ENCODE measurements at regions not wholly inside any gene's neighbourhood (a gene's known extent, or its start where the extent isn't known, plus 50 kb on each side); places are given as distances from the start of the nearest gene placed in this dataset.
A peak's percentile ranks its signal among the peaks of the same experiment; 100 is the strongest.
"Not testable (repeated sequence)": the region's sequence is repeated elsewhere in the genome, so short reads cannot be mapped to it uniquely, and the experiment has no call there.

- DNase-seq (ENCODE audit: low read depth), result no peak
These were observed 91.6 kb upstream of the TANK start for GRCh38 chr2:161068670-161069069.

GRCh38 chr2:161070693-161071479 is 89.3 kb upstream of the TANK start:
- DNase-seq (ENCODE audit: low read depth), result no peak

GRCh38 chr2:161072436-161072835 is 87.8 kb upstream of the TANK start:
- not testable (repeated sequence) for DNase-seq (ENCODE audit: low read depth)

GRCh38 chr2:161075701-161076100 is 84.5 kb upstream of the TANK start:
- DNase-seq (ENCODE audit: low read depth), result no peak

DNA sequence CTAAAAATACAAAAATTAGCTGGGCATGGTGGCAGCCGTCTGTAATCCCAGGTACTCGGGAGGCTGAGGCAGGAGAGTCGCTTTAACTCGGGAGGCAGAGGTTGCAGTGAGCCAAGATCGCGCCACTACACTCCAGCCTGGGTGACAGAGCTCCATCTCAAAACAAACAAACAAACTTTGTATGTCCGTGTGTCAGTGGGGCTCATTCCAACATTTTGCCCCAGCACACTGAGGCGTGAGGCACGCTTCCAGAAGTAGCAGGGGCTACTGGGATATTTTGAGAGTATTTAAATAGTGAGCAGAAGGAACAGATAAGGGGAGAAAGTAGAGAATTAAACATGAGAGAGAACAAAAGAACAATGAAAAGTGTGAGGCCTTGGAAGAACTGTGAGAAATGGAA is 83.3 kb upstream of the TANK start:
- DNase-seq (ENCODE audit: low read depth), result no peak

DNA sequence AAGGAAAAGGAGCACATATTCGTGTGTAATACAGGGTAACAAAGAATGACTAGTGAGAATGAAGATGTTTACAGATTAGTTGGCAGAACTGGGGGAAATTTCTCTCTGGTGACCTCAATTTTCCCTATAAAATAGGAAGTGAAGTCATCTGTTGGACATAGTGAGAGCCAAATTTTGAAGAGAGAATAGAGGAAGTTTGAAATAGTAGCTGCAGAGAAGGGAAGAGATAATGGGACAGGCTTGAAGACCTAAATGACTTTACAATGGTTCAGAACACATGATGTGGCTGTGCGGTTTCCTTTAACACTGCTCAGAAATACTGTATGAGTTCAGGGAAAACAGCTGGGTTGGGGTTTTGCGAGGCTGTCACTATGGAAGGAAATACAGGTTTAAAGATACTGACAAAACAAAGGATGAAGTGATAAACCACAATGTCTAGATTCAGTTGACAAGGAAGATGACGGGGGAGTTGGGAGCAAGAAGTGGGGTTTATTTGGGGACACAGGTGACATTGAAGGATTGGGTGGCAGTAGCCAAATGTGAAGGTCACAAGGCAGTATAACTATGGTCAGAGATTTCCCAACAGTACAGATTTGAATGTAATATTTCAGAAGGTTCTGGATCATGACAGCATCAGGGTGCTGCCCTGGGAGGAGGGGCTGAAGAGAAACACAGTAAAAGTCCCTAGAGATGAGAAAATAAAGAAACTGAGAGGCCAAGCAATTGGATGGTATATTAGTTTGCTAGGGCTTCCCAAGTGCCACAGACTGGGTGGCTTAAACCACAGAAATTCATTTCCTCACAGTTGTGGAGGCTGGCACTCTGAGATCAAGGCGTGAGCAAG is 82.6 kb upstream of the TANK start:
- DNase-seq (ENCODE audit: low read depth), result peak; percentile 22

GRCh38 chr2:161078211-161078539 is 82.1 kb upstream of the TANK start:
- no peak for DNase-seq (ENCODE audit: low read depth)

GRCh38 chr2:161085149-161085548 is 75.1 kb upstream of the TANK start:
- DNase-seq (ENCODE audit: low read depth), result no peak

DNA sequence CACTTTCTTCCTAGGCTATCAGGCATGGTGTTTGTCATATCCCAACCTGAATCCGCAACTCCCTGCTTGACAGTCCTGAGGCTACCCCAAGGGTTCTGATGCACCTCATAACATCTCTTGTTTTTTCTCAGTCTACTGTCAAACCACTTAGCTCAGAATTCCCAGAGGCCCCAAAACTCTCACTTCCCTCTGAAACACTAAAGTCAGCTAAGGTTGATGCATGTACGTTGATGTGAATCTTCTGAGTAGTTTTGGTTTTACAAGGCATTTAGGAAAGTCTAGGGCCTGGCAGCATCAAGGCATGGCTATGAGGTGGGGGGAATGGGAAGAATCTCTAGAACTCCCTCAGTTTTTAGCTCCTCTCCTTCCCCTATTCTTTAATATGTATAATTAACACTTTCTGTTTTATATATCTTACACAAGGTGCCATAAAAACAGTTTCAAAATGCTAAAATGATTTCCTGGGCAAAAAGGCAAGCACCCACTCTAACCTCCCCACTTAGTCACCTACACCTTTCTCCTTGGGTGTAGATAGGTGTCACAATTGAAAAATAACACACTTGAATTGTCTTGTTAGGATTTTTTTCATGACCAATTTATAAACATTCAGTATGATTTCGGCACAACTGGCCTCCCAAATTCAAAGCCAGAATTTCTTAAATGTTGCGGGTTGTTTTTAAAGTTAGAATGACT is 71.4 kb upstream of the TANK start:
- DNase-seq (ENCODE audit: low read depth), result no peak

DNA sequence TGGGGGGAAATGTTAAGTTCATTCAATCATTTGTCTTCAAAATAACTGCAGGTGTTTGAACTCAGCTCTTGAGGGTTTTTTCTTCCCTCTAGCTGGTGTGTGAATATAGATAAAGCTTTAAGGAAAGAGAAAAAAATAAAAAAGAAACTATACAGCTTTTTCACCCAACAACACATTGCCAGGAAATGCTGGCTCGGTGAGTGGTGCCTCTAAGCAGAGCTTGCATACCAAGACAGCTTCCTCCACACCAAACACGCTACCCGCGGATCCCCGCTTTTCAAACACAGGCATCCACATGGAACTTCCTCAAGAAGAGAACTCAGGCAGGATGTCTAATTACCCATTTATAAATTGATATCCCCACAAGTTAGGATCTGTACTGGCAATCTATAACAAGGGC is 69.8 kb upstream of the TANK start:
- no peak for DNase-seq (ENCODE audit: low read depth)

GRCh38 chr2:161095314-161095713 is 64.9 kb upstream of the TANK start:
- DNase-seq (ENCODE audit: low read depth), result no peak

DNA sequence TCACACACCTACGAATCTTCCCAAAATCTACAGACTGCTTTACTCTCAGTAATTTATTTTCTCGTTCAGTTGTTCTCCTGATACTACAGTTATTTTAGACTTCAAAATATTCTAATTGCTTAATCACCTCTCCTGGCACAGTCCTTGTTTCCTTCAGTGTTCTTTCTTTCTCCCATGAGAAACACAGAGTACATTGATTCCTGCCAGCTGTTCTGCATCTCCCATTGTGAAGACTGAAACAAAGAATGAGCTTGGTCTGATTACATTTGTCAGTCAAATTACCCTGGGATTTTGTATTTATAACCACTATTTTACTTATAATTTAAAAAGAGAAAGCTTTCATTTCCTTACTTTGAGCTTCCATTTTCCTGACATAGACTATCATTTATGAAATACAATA is 63.9 kb upstream of the TANK start:
- no peak for DNase-seq (ENCODE audit: low read depth)

DNA sequence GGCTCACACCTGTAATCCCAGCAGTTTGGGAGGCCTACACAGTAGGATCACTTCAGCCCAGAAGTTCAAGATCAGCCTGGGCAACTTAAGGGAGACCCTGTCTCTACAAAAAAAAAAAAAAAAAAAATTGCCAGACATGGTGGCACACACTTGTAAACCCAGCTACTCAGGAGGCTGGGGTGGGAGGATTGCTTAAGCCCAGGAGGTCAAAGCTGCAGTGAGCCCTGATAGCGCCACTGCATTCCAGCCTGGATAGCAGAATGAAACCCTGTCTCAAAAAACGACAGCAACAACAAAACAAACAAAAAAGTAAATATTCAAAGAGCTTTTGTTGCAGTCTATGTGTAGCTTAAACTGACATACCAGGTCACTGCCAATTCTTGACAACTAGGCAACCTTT is 63.1 kb upstream of the TANK start:
- DNase-seq (ENCODE audit: low read depth), result no peak

GRCh38 chr2:161100211-161100895 is 59.9 kb upstream of the TANK start:
- DNase-seq (ENCODE audit: low read depth), result no peak

DNA sequence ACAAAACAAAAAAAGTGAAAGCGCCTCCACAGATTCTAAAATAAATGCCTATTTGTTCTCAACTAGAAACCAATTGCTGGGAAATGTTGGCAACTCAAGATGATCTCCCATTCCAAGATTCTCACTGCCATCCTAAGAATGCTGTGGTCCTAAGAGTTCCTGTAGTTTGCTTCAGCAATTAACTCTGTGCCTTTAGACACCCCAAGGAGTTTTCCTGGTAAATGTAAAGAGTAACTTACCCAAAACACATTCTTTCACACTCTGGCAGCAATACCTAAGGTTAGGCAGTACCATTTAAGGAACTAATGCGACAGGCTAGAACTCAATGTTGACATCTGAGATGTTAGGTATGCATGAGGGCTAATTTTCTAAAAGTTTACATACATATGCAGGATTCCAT is 58.8 kb upstream of the TANK start:
- no peak for DNase-seq (ENCODE audit: low read depth)

GRCh38 chr2:161102770-161103450 is 57.3 kb upstream of the TANK start:
- peak; percentile 12 for DNase-seq (ENCODE audit: low read depth)

DNA sequence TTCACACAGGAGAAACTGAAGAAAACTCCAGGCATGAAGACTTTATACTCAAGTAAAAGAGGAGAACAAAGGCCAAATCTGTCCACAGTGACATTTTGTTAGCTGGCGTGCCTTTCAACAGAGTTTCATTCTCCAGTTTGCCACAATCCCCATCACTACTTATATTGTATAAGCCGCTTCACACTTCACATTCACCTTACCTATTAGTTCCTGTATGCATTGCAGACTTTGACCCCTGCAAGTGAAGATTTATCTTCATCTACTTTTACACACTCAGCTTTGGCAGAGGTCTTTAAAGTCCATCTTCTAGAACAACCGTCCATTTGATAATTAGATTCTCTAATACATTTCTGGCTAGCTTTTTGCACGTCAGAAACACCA is 56.8 kb upstream of the TANK start:
- DNase-seq (ENCODE audit: low read depth), result no peak

GRCh38 chr2:161104054-161104553 is 56.1 kb upstream of the TANK start:
- DNase-seq (ENCODE audit: low read depth), result no peak

- no peak for DNase-seq (ENCODE audit: low read depth)
These were observed 53.0 kb upstream of the TANK start for GRCh38 chr2:161107265-161107664.
